ENCODE measurements at regions not wholly inside any gene's neighbourhood (a gene's known extent, or its start where the extent isn't known, plus 50 kb on each side); places are given as distances from the start of the nearest gene placed in this dataset.

- DNase-seq: no peak
Observed at GRCh38 chr9:115966660-115967059, 186.9 kb upstream of the PAPPA start.

GRCh38 chr9:115969096-115969495, 184.5 kb upstream of the PAPPA start:
- DNase-seq: no peak

- no peak for DNase-seq
Observed at GRCh38 chr9:115972362-115972761, 181.2 kb upstream of the PAPPA start.

DNA sequence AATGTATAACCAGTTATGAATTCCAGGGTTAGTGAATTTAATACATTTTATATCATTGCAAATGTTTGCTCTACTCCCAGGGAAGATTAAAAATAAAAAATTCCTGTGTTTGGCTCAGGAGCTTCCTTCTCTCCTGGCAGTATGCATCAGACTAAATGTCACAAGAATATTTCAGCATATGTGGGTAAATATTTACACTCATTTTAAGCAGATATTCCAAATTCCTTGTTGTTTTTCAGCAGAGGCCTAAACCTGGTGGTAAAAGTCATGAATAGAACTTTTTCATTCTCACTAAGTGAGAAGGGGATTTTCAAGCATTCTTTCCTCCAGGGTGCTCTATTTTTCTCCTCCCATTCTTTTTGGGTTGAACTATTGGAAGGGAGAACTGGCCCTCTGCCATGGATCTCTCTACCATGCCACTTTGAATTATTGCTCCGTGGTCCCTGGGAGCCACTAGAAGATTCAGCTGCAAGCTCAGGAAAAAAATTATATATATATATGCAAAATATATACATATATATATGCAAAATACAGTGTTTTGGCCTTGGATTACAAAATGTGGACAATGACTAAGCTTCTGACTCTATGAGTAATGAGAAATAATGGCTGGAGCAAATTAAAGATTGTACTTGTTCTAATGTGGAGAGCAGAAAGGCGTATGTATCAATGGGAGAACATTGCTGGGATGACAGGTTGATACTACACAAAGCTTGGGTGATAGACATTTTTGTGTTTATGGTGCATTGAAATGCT, 180.6 kb upstream of the PAPPA start:
- no peak for DNase-seq

DNA sequence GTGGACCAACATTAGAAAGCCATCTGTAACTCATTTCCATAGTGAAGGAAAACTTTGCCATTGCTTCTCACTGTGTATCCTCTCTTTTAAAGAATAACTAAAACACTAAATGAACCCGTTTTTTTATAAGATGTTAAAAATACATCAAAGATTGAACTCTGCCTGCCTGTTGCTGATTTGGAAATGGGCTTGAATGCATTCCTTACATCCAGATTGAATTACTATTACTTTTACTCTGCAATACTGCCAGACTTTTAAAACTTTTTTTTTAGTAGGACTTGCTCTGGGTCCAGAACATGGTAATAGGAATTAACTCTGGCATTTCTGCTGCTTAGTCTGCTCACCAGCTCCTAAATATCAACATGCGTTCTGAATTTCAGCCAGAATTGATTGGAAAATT, 176.8 kb upstream of the PAPPA start:
- DNase-seq: no peak

- DNase-seq: no peak
Observed at GRCh38 chr9:115978091-115978490, 175.5 kb upstream of the PAPPA start.

GRCh38 chr9:115978659-115979096, 174.9 kb upstream of the PAPPA start:
- no peak for DNase-seq

DNA sequence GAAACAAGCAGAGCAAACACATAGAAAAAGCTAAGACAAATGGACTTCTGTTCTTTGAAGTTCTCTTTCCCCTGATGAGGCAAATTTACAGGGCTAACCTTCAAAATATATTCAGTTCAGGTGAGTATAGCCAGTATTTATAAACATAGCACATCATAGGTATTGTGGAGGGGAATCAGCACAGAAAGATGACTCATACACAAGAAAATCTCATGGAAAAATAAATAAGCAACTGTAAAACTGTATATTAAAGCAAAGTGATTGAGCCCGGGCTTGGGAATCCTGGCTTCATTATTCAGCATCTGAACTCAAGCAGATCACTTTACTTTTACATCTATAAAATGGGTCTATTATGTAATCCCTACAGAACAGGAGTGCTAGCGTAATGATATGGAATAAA, 173.5 kb upstream of the PAPPA start:
- DNase-seq: no peak

DNA sequence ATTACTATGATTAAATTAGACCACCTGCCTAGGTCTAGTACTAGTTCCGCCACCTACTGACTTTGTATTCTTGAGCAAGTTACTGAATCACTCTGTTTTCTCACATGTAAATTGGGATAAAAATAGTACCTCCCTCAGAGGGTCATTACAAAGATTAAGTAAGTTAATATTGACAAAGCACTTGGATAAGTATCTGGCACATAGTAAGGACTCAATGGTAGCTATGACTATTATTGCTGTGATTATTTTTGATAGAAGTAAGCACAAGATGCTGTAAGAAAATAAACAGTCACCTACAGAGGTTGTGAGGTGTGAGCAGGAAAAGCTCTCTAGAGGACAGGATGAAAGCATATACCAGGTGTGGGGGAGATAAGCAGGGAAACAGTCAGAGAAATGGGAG, 173.1 kb upstream of the PAPPA start:
- DNase-seq: no peak

DNA sequence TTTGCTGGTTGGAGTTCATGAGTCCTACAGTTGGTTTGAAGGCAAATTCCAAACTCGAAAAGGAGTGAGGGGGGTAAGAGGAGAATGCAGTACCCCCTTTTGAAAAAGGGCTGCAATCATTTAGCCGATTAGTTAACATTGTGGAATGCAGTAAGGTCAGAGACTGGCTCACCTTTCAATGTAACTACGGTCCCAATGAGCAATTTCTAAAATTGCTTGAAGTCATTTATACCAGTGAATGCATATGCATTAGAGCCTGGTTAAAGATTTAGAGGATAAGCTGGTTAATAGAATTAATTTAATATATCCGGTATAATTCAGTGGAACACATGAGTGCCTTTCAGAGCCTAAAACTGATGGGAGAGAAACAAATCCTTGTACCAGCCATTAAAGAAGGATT, 172.6 kb upstream of the PAPPA start:
- DNase-seq: no peak

- no peak for DNase-seq
Observed at GRCh38 chr9:115983366-115983765, 170.2 kb upstream of the PAPPA start.

- DNase-seq: no peak
Observed at GRCh38 chr9:115985657-115986056, 167.9 kb upstream of the PAPPA start.

- no peak for DNase-seq
Observed at GRCh38 chr9:115986508-115986907, 167.1 kb upstream of the PAPPA start.

DNA sequence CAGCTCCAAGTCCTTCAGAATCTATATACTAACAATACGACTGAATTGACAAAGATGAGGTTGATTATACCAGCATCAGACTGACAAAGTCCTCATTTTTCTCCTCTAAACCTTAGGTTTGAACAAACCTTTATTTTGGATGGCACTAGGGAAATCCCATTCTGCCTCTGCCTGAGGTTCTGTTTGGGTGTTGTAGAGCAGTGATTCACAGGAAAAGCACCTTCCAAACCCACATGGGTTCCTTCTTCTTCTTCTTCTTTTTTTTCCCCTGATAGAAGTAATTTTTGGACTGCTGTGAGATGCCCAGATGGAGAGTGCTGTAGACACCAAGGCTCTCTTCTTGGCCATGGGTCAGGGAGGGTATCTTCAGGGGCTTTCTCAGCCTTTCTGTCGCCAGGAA, 164.9 kb upstream of the PAPPA start:
- no peak for DNase-seq

DNA sequence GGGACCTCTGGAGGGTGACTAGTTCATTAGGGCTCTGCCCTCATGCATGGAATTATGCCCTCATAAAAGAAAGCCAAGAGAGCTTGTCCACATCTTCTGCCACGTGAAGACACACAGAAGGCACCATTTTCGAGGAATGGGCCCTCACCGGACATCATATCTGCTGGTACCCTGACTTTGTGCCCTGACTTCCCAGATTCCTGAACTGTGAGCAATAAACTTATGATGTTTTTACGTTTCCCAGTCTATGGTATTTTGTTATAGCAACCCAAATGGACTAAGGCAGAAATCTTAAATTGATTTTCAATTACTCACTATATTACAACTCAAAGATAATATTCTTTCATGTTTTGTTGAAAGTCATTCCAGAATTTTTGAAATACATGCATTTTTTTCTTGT, 163.8 kb upstream of the PAPPA start:
- no peak for DNase-seq

DNA sequence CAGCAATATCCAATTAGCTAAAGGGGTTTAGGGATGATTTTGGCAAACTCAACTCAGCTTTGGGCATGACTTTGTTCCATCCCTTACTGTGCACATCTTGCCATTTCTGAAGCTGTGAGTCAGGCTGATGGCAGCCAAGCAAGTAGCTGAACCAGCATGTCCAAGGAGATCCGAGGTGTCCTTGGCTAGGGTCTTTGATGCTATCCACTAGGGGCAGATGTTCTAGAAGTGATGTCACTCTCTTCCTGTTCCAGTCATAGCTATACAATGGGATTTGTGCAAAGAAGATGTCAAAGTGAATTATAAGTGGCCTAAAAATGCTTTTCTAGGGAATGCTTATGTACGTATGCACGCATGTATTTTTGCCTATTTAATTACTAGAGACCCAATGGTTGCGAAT, 160.8 kb upstream of the PAPPA start:
- no peak for DNase-seq

DNA sequence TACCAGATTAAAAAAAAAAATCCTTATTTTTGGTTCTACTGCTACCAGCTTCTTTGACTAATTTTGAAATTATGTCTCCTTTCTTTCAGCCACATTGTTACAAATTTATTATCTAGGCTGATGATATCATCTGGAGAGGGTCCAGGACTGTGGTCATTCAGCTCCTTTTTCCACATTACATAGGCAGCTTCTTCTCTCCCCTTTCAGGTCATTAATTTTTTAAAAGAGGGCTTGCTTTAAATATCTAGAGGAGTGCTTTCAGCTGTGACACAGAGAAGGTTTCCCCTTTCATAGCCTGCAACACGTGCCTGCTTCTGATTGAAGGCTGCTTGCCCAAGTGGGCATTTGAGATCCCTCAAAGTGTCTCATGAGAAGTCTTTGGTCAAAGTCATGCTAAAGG, 155.7 kb upstream of the PAPPA start:
- DNase-seq: no peak

DNA sequence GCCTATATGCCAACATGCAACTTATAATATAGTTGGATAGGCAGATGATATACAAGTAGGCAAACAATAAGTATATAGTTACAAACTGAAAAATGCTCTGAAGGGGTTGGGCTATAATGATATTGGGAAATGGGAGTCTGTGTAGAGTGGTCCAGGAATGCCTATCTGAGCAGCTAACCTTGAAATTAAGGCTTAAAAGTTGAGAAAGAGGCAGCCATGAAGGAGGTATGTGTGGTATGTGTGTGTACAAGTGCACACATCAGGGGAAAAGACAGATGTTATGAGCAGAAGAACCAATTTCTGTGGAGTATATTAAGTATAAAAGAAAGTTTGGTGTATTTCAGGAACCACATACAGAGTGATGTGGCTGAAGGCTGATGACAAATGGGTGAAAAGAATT, 154.9 kb upstream of the PAPPA start:
- DNase-seq: no peak

GRCh38 chr9:115999498-115999897, 154.1 kb upstream of the PAPPA start:
- DNase-seq: no peak

- DNase-seq: peak; percentile 35
Observed at GRCh38 chr9:116000748-116001329, 152.8 kb upstream of the PAPPA start.

GRCh38 chr9:116002181-116002580, 151.4 kb upstream of the PAPPA start:
- no peak for DNase-seq

DNA sequence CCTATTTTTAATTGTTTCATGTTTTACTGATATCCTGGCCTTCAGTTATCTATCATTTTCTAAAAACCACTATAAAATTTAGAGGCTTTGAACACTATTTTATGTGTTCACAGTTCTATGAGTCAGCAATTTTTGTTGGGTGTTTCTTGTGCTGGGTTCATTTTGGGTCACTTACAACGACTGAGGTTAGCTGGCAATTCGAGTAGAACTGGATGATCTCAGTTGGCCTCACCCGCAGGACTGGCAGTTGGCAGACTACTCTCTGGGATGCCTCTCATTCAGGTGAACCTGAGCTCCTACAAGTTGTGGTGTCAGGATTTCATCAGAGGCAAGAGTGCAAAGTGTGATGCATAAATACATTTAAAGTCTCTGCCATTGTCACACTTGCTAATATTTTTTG, 151.0 kb upstream of the PAPPA start:
- peak; percentile 1 for DNase-seq

DNA sequence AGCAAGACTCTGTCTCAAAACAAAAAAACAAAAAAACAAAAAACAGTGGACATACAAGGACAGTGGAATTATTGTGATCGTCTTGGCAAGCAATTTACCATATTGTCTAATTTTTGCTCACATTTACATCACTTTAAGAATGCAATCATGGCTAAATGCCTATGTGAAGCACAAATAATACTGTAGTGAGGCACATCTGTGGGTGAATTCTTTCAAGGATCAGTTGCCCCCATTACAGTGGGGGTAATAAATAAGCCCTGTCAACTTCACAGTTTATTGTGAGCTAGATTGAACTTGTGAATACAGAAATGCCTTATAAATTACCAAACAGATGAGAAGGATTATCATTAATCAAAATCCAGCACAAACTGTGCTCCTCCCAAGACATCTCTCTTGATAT, 150.2 kb upstream of the PAPPA start:
- DNase-seq: no peak

DNA sequence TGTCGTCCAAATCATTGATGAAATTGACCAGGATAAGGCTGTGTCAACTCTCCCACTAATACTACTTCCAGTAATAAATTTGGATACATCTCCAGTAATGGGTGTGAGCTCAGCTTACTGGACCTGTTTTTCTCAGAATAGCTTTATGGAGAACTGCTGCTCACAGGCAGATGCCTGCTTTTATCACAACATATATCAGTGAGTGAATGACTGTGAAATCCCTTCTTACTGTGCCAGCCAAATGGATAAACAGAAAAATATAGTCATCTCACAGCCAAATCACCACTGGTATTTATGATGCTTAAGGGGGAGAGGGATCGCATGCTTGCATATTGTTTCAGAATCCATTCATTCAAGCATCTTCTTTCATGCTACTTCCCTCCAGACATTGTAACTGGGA, 148.4 kb upstream of the PAPPA start:
- DNase-seq: no peak

- no peak for DNase-seq
Observed at GRCh38 chr9:116007824-116008223, 145.8 kb upstream of the PAPPA start.

Data from hematopoietic multipotent progenitor cell treated with erythropoietin and hydrocortisone succinate and interleukin-3 and kit ligand, for 4 days (in vitro differentiated cells).